Right atrium auricular region (tissue), 2 donors: ENCODE measurements at regions not wholly inside any gene's neighbourhood (a gene's known extent, or its start where the extent isn't known, plus 50 kb on each side); places are given as distances from the start of the nearest gene placed in this dataset.

Source experiments
- DNase-seq: peaks from one replicate; pipeline ENCODE4 v3.0.0-alpha.2; 2019; ENCODE audit warnings: low spot score
- H3K27ac ChIP-seq, 2 donors: fragments of 200-600 bp; sonication (generic); 1 replicate in 1 of 2; 2 replicates in 1 of 2; pipeline ENCODE4 v1.5.1; 2016 to 2019
- H3K27me3 ChIP-seq, 2 donors: fragments of 200-600 bp; sonication (generic); one replicate each; pipeline versions ENCODE4 v1.5.1 to v1.6.0; 2017 to 2019
- H3K36me3 ChIP-seq: fragments of 200-600 bp; sonication (generic); one replicate; pipeline ENCODE4 v1.5.1; 2016
- H3K4me1 ChIP-seq, 2 donors: fragments of 200-600 bp; sonication (generic); one replicate each; pipeline versions ENCODE4 v1.5.1 to v1.6.0; 2017 to 2019
- H3K4me3 ChIP-seq, 2 donors: fragments of 200-600 bp; sonication (generic); 1 replicate in 1 of 2; 2 replicates in 1 of 2; pipeline ENCODE4 v1.5.1; 2017 to 2019; ENCODE audit warnings: mild to moderate bottlenecking in 1 of 2, moderate library complexity in 1 of 2
- H3K9me3 ChIP-seq, 2 donors: fragments of 200-600 bp; sonication (generic); one replicate each; pipeline ENCODE4 v1.5.1; 2019
- TF ChIP-seq, protein P1 (sequence below), 2 donors: fragments of 200-600 bp; sonication (generic); IDR thresholded peaks; one replicate each; pipeline ENCODE4 v1.5.1; 2019; ENCODE audit warnings: antibody characterized with exemption in 2 of 2

DNA sequence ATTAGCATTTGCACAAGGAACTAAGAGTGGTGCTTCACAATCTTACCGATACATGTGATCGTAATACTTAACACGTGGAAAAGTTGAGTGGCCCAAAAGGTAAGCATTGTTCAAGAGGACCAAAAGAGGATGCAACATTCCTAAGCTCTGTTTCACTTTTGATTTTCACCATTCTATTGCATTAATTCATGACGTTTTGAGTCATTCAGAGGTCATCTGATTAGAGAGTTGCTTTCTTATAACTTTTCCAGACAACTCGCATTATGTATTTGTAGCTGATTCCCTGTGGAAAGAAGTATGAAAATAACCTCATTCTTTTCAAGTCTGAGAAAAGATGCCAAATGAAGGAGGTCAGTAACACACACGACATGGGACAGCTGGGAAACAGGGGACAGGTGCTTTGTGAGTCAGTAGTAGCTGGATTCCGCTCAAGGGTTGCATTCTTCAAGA, 344.4 kb downstream of the RND3 start:
- H3K27ac ChIP-seq = no peak overlapping the region
- no peak for DNase-seq
- TF ChIP-seq, protein P1, sequence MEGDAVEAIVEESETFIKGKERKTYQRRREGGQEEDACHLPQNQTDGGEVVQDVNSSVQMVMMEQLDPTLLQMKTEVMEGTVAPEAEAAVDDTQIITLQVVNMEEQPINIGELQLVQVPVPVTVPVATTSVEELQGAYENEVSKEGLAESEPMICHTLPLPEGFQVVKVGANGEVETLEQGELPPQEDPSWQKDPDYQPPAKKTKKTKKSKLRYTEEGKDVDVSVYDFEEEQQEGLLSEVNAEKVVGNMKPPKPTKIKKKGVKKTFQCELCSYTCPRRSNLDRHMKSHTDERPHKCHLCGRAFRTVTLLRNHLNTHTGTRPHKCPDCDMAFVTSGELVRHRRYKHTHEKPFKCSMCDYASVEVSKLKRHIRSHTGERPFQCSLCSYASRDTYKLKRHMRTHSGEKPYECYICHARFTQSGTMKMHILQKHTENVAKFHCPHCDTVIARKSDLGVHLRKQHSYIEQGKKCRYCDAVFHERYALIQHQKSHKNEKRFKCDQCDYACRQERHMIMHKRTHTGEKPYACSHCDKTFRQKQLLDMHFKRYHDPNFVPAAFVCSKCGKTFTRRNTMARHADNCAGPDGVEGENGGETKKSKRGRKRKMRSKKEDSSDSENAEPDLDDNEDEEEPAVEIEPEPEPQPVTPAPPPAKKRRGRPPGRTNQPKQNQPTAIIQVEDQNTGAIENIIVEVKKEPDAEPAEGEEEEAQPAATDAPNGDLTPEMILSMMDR (IDR thresholded peaks at IDR 0.05) = no peak
- no peaks in the 10 kb centered on the region for H3K27me3 ChIP-seq
- H3K4me1 ChIP-seq = no peaks in the 10 kb centered on the region
- H3K4me3 ChIP-seq = no peak overlapping the region
- no peaks in the 10 kb centered on the region for H3K36me3 ChIP-seq
- H3K9me3 ChIP-seq = peaks cover 0 to 24% of the 10 kb centered on the region in 2 donors

DNA sequence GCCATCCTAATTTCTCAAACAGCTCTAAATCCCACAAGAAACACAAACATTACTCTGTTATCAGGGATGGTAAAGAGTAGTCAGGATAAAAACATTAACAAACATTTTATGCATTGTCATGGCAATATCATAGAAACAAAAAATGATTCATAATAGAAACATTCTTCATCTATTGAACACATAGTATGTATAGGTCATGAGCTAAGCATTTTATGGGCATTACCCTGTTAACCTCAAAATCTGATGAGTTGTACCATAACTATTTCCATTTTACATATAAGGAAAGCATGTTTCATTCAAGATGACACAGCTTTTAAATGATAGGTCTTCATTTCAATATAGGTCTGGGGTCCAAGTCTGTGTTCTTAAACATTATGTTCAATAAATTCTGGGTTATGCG, 344.9 kb downstream of the RND3 start:
- TF ChIP-seq, protein P1 (IDR thresholded peaks at IDR 0.05) = no peak
- H3K36me3 ChIP-seq = no peaks in the 10 kb centered on the region
- H3K4me3 ChIP-seq = no peak overlapping the region
- H3K27ac ChIP-seq = no peak overlapping the region
- no peaks in the 10 kb centered on the region for H3K4me1 ChIP-seq
- H3K27me3 ChIP-seq = no peaks in the 10 kb centered on the region
- peaks cover 0 to 21% of the 10 kb centered on the region in 2 donors for H3K9me3 ChIP-seq
- no peak for DNase-seq

DNA sequence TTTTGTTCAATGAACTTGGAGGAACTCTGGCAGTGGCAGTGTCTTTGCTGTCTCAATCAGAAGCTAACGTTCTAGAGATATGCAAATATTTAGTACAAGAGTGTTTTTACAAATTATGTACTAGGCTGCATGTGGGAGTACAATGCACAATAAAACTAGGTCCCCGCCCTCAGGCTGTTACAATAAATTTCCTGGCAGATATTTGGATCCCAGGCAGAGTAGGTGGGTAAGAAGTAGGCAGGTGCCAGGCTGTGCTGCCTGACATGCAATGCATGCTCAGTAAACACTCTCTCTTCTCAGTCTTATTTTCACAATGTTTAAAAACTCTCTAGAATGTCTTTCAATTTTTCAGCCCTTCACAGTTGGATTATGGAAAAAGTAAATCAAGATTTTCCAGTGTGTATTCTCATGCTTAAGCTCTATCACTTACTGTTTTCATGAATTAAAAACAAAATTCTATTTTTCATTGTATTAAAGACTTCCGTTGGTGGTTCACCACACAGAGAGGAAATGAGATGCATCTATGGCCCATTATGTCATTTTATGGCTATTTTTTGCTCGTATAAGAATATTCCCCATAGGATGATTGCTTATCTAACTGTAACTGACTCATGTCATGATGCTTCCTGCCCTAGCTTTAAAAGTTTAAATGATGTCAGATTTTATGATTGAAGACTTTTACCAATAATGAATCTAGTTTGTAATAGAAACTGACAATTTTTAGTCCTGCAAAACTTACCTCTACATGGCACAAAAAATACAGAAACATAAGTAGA, 346.1 kb downstream of the RND3 start:
- H3K9me3 ChIP-seq = peaks cover 0 to 10% of the 10 kb centered on the region in 2 donors
- no peak overlapping the region for H3K4me3 ChIP-seq
- TF ChIP-seq, protein P1 (IDR thresholded peaks at IDR 0.05) = no peak
- H3K27me3 ChIP-seq = no peaks in the 10 kb centered on the region
- H3K4me1 ChIP-seq = no peaks in the 10 kb centered on the region
- no peak for DNase-seq
- no peak overlapping the region for H3K27ac ChIP-seq
- H3K36me3 ChIP-seq = no peaks in the 10 kb centered on the region

DNA sequence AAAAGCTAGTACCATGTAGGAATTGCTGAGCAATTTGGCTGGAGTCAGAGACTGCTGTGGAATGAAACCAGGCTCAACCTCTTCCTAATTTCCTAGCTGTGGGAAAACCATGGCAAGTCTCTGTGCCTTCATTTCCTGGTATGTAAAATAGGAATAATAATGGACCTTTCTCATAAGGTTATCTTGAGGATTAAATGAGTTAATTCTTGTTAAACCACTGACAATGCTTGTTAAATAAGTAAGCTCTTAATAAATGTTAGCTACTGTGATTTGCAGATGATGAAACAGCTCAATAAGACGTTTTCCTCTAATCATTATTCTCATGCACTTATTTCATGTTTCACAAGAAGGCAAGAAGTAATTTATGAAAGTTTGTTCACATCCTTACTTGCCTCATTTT, 346.7 kb downstream of the RND3 start:
- Histone ChIP-seq H3K36me3 (no peaks in the 10 kb centered on the region), H3K27ac (no peak overlapping the region), H3K27me3 (no peaks in the 10 kb centered on the region), H3K4me1 (no peaks in the 10 kb centered on the region), H3K9me3 (peaks cover 0 to 4% of the 10 kb centered on the region in 2 donors), H3K4me3 (no peak overlapping the region)
- DNase-seq = no peak
- TF ChIP-seq, protein P1 (IDR thresholded peaks at IDR 0.05) = no peak

DNA sequence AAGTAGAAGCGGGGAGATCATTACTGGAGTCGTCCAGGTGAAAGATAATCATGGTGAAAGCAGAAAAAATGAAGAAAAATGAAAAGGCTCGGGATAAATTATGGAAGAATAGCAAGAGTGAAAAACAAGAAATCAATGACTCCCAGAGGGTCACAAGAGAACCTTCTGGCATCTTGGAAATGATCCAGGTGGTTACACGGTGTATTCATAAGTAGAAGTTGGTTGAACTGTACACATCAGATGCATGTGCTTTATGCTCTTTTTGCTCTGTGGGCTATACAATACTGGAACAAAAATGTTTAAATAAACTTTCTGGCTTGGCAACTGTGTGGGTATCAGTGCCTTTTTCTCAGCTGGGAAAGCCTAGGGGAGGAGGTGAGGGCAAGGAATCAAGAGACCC, 348.9 kb downstream of the RND3 start:
- DNase-seq = no peak
- Histone ChIP-seq H3K36me3 (no peaks in the 10 kb centered on the region), H3K9me3 (no peaks in the 10 kb centered on the region), H3K4me1 (no peaks in the 10 kb centered on the region), H3K27me3 (no peaks in the 10 kb centered on the region), H3K27ac (no peak overlapping the region), H3K4me3 (no peak overlapping the region)
- TF ChIP-seq, protein P1 (IDR thresholded peaks at IDR 0.05) = no peak
